Progenitor cell of endocrine pancreas (in vitro differentiated cells): ENCODE measurements at regions not wholly inside any gene's neighbourhood (a gene's known extent, or its start where the extent isn't known, plus 50 kb on each side); places are given as distances from the start of the nearest gene placed in this dataset.

Source experiments
- DNase-seq: peaks from one replicate; pipeline ENCODE4 v3.0.0; 2021; ENCODE audit warnings: low spot score; ENCODE audit not compliant: unreplicated experiment
- H3K27ac Mint-ChIP-seq: 2 replicates; pipeline ENCODE4 v1.8.0; 2021; ENCODE audit warnings: mild to moderate bottlenecking, moderate library complexity, mixed read lengths
- H3K27me3 Mint-ChIP-seq: 2 replicates; pipeline ENCODE4 v1.8.0; 2021; ENCODE audit warnings: mixed read lengths
- H3K36me3 Mint-ChIP-seq: 2 replicates; pipeline ENCODE4 v1.8.0; 2022; ENCODE audit warnings: mixed read lengths; ENCODE audit not compliant: insufficient read depth
- H3K4me1 Mint-ChIP-seq: 2 replicates; pipeline ENCODE4 v1.8.0; 2021; ENCODE audit warnings: low read depth, mixed read lengths
- H3K4me3 Mint-ChIP-seq: 2 replicates; pipeline ENCODE4 v1.8.0; 2021; ENCODE audit warnings: low read depth, mild to moderate bottlenecking, moderate library complexity, mixed read lengths
- H3K9me3 Mint-ChIP-seq: 2 replicates; pipeline ENCODE4 v1.8.0; 2021; ENCODE audit warnings: low read depth, mixed read lengths
- CTCF ChIP-seq: fragments of 200-600 bp; sonication (generic); IDR thresholded peaks from one replicate; pipeline ENCODE4 v1.5.0; 2021; ENCODE audit warnings: antibody characterized with exemption, mild to moderate bottlenecking; ENCODE audit not compliant: unreplicated experiment

DNA sequence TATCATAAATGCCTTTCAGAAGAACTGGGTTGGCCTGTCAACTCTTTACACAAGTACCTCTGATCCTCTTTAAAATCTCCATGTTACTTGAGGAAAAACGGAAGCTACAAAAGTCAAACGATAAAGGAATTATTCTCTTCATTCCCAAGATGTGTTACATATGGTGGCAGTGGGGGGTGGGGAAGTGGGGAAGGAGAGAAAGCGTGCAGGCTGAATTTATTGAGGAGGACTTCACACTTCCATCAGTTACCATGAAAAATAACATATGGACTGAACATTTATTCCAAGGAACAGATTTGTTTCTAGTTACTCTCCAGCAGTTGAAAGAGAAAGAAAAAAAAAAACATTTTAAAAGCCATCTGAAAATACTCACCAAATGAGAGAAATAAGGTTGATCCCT is 474.4 kb upstream of the DCN start:
- no peak overlapping the region for H3K27ac Mint-ChIP-seq
- no peaks in the 10 kb centered on the region for H3K27me3 Mint-ChIP-seq
- H3K4me1 Mint-ChIP-seq = peaks cover 3% of the 10 kb centered on the region
- no peak for DNase-seq
- H3K36me3 Mint-ChIP-seq = no peaks in the 10 kb centered on the region
- H3K4me3 Mint-ChIP-seq = no peak overlapping the region
- TF ChIP-seq CTCF = no peak
- H3K9me3 Mint-ChIP-seq = no peaks in the 10 kb centered on the region

- H3K36me3 Mint-ChIP-seq = no peaks in the 10 kb centered on the region
- no peak for TF ChIP-seq CTCF
- no peak for DNase-seq
- peaks cover 3% of the 10 kb centered on the region for H3K4me1 Mint-ChIP-seq
- peaks cover 2% of the 10 kb centered on the region for H3K9me3 Mint-ChIP-seq
- no peak overlapping the region for H3K4me3 Mint-ChIP-seq
- H3K27me3 Mint-ChIP-seq = no peaks in the 10 kb centered on the region
- no peak overlapping the region for H3K27ac Mint-ChIP-seq
Measured at GRCh38 chr12:91655966-91656365, 473.3 kb upstream of the DCN start.

- peaks cover 3% of the 10 kb centered on the region for H3K4me1 Mint-ChIP-seq
- H3K27me3 Mint-ChIP-seq = no peaks in the 10 kb centered on the region
- H3K4me3 Mint-ChIP-seq = no peak overlapping the region
- no peak for DNase-seq
- no peaks in the 10 kb centered on the region for H3K36me3 Mint-ChIP-seq
- TF ChIP-seq CTCF = no peak
- no peak overlapping the region for H3K27ac Mint-ChIP-seq
- peaks cover 2% of the 10 kb centered on the region for H3K9me3 Mint-ChIP-seq
Measured at GRCh38 chr12:91654087-91654486, 471.5 kb upstream of the DCN start.

DNA sequence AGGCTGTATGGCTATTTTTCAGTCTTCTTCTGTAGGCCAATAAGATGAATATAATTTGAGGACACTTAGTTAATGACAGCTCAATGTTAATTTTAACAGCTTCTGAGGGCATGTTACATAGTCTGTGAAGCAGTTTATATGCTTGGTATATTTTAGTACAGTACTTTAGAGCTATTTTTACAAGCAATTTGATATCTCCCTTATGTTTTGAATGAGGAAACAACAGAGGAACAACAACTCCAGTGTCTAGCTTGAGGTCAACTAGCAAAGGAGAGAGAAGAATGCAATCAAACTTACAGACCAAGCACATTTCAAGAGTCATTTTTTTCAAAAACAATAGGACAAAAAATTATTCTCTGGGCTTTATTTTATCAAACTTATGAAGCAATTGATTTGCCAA is 469.1 kb upstream of the DCN start:
- TF ChIP-seq CTCF = no peak

GRCh38 chr12:91643763-91644162 is 461.1 kb upstream of the DCN start:
- Mint-ChIP-seq H3K4me1 (no peaks in the 10 kb centered on the region), H3K9me3 (no peaks in the 10 kb centered on the region), H3K27ac (no peak overlapping the region)

More for the DNA sequence above, 469.1 kb upstream of the DCN start:
- H3K4me3 Mint-ChIP-seq = no peak overlapping the region
- H3K27ac Mint-ChIP-seq = no peak overlapping the region
- peaks cover 2% of the 10 kb centered on the region for H3K9me3 Mint-ChIP-seq
- H3K36me3 Mint-ChIP-seq = no peaks in the 10 kb centered on the region
- DNase-seq = no peak
- peaks cover 3% of the 10 kb centered on the region for H3K4me1 Mint-ChIP-seq
- no peaks in the 10 kb centered on the region for H3K27me3 Mint-ChIP-seq

More at GRCh38 chr12:91643763-91644162, 461.1 kb upstream of the DCN start:
- Mint-ChIP-seq H3K4me3 (no peak overlapping the region), H3K27me3 (no peaks in the 10 kb centered on the region), H3K36me3 (no peaks in the 10 kb centered on the region)
- DNase-seq = no peak
- no peak for TF ChIP-seq CTCF
